ENCODE measurements at regions not wholly inside any gene's neighbourhood (a gene's known extent, or its start where the extent isn't known, plus 50 kb on each side); places are given as distances from the start of the nearest gene placed in this dataset.

- no peak for DNase-seq (ENCODE audit: low read depth in 2 of 3, low spot score in 2 of 3)
Measured at GRCh38 chr20:6626805-6627204, 140.7 kb upstream of the BMP2 start.

GRCh38 chr20:6623989-6624388 lies 143.5 kb upstream of the BMP2 start:
- no peak for DNase-seq (ENCODE audit: low read depth in 2 of 3, low spot score in 2 of 3)

DNA sequence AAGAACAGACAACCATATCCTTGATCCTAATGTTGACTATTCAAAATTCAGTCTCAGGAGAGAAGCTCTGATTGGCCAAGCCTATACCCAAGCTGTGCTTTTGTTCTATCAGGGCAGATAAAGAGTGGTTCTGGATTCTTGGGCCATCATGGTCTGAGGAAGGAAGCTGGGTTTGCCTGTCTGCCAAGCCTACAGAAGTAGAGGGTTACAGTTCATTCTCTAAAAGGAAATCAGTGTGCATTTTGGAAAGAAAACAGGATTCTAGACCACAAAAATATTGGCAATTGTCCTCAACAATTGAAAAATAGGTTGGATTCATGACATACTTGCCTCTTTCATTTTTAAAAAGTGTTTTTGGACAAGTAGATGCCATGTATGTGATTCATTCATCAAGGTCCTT lies 145.4 kb upstream of the BMP2 start:
- DNase-seq (ENCODE audit: low read depth in 2 of 3, low spot score in 2 of 3), result no peak

GRCh38 chr20:6618051-6618450 lies 149.4 kb upstream of the BMP2 start:
- no peak for DNase-seq (ENCODE audit: low read depth in 2 of 3, low spot score in 2 of 3)

- DNase-seq (ENCODE audit: low read depth in 2 of 3, low spot score in 2 of 3), result no peak
Measured at GRCh38 chr20:6616421-6616820, 151.1 kb upstream of the BMP2 start.

DNA sequence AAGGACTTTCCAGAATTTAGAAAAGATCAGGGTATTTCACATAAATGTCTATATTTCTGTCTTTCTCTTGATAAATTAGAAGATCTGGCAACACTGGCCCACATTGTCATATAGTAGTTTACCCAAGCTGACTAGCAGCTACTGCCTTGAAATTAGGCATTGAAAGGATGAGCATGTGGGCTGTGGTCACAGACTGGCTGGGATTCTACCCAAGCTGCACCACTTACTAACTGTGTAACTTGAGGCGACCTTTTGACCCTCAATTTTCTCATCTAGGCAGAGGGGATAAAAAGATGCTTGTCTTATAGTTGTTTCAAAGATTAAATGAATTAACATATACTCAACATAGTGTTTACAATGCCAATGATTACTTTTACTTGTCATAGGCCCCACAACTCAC lies 152.7 kb upstream of the BMP2 start:
- DNase-seq (ENCODE audit: low read depth in 2 of 3, low spot score in 2 of 3), result no peak

GRCh38 chr20:6613280-6613861 lies 154.1 kb upstream of the BMP2 start:
- DNase-seq (ENCODE audit: low read depth in 2 of 3, low spot score in 2 of 3), result no peak

DNA sequence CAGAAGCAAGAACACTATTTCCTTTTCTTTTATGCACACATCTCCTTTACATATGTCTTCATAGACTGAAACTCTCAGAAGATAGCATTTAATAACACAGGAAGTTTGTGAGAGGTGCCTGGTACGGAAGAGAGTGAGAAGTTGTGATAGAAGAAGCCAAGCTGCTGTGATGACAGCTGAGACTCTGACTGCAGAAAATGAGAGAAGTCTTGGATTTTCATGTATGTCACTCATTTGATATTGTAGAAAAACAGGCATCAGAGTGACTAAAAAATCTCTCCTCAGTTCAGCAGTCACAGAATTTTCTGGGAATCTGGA lies 154.9 kb upstream of the BMP2 start:
- DNase-seq (ENCODE audit: low read depth in 2 of 3, low spot score in 2 of 3), result no peak

DNA sequence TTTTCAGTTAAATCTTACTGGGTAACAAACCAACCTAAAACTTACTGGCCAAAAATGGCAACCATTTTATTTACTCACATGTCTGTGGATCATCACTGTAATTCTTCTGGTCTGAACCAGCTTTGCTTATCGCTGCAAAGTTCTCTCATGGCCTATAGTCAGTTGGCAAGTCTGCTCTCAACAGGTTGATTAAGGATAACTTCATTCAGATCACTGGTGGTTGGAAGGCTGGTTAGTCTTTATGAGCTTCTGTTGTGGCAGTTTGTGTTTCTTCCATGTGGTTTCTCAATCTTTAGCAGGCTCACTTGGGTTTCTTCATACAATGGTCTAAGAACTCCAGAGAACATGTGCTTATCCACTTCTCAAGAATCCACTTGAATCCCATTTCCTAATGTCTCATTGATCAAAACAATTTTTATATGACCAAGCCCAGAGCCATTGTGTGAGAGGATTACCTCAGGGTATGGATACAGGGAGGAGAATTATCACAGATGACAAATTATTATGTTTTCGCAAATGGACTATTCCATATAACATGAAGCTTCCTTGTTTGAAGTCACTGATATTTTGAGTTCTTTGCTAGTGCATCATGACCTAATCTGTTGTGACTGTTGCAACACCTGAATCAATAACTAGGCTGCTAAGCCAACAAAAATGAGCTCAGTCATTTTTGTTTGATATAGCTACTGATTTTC lies 155.4 kb upstream of the BMP2 start:
- no peak for DNase-seq (ENCODE audit: low read depth in 2 of 3, low spot score in 2 of 3)

GRCh38 chr20:6606651-6607050 lies 160.8 kb upstream of the BMP2 start:
- no peak for DNase-seq (ENCODE audit: low read depth in 2 of 3, low spot score in 2 of 3)

DNA sequence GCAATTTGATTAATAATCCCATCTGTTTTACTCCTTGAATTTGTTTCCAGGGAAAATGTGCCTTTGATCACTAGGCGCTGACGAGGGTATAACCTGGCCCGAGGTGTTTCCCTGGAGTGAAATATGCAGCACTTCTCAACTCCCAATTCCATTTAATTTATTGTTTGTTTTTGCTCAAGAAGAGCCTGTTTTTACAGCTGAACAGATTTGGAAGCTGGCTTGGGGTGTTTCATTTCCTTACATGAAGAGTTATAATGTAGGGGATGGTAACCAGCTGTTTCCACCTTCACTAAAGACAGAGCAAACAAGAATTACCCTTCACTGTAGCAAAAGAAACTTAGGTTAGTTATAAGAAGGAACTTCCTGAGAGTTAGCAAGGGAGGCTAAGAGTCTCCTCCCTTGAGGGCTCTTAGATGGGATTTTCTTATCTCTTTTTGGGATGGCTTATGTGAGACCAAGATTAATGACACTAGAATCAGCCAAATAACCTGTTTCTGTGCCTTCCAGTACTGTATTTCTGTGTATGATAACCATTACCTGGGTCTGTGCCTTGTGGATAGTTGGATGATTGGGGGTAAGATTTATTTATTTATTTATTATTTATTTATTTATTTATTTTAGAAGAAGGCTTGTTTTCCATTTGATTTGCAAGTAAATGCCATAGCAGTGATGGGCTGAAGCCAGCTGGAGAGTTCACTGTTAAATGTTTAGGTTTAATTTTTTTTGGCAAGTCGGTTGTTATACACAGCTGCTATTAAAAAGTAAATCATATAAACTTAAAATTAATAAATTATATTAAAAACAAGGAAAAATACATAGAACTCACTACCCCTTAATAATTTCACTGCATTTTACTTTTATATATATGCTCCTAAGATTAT lies 162.2 kb upstream of the BMP2 start:
- no peak for DNase-seq (ENCODE audit: low read depth in 2 of 3, low spot score in 2 of 3)

- no peak for DNase-seq (ENCODE audit: low read depth in 2 of 3, low spot score in 2 of 3)
Measured at GRCh38 chr20:6604179-6604578, 163.3 kb upstream of the BMP2 start.

GRCh38 chr20:6599876-6600735 lies 167.4 kb upstream of the BMP2 start:
- no peak for DNase-seq (ENCODE audit: low read depth in 2 of 3, low spot score in 2 of 3)

DNA sequence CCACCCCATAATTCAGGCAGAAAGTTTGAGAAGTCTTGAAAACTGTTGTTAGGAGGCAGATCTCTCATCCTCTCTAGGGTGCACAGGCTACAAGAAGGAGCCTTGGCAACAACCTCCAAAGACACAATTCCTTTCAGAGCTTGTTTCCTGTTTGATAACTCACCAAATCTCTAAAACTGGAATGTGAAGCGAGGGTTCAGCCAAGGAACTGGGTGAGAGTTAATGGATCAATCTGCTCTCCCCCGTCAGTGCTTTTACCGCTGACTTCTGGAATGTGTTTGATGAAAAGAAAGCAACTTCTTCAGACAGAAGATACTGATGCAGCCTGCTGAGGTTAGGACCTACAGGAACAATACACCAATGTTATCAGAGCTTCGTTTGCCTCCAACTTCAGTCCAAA lies 171.8 kb upstream of the BMP2 start:
- DNase-seq (ENCODE audit: low read depth in 2 of 3, low spot score in 2 of 3), result no peak

- DNase-seq (ENCODE audit: low read depth in 2 of 3, low spot score in 2 of 3), result no peak
Measured at GRCh38 chr20:6590891-6591637, 176.4 kb upstream of the BMP2 start.

- no peak for DNase-seq (ENCODE audit: low read depth in 2 of 3, low spot score in 2 of 3)
Measured at GRCh38 chr20:6588296-6588695, 179.2 kb upstream of the BMP2 start.

- peak in 2 of 3 donors; percentile 24 to 55 for DNase-seq (ENCODE audit: low read depth in 2 of 3, low spot score in 2 of 3)
Measured at GRCh38 chr20:6583134-6583738, 184.2 kb upstream of the BMP2 start.

DNA sequence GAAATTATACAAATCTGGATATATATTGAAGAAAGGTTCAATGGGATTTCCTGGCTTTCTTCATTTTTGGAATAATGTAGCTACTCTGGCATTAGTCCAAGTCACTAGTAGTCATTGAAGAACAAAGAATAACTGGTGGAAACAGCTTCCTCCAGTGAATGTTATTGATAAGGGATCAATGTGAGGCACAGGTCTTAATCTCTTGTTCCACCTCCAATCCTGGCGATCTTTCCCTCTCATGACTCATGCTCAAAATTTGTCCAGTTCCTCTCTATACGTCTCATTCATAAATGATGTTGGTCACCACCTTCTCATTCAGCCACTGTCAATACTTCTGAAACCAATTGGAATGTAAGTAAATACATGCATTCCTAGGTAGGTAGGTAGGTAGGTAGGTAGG lies 185.0 kb upstream of the BMP2 start:
- DNase-seq (ENCODE audit: low read depth in 2 of 3, low spot score in 2 of 3), result no peak

DNA sequence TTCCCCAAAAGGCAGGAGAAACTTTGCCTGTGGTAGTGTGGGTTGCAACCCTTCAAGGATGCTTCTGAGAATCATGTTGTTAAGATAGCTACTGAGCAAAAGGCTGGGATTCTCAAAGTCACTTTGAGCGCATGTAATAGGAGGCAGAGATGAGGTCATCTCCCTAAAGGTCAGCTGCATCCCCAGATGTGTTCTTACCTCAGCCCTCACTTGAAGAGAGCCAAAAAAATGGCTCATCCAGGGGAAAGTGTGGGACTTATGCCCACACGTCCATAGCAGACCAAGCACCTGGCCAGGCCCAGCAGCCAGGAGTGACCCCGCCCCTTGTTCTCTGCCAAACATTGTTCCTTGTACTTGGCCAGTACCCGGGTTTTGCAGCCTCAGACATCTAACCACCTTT lies 187.0 kb upstream of the BMP2 start:
- no peak for DNase-seq (ENCODE audit: low read depth in 2 of 3, low spot score in 2 of 3)

DNA sequence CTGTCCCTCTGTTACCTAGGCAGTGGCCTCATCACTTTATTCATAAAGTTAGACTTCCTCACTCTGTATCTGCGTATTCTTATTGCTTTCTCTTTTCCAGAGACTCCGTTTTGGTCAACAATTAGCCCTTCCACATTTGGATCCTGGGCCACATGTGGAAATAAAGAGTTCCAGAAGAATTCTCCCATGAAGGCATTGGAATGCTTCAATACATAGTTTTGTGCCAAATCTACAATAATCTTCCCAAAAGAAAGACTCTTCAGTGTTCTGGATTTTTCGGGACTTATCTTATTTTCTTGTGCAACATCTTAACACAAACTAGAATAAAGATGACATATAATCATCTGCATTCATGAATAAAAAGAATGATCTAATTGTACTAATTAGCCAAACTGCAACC lies 187.7 kb upstream of the BMP2 start:
- DNase-seq (ENCODE audit: low read depth in 2 of 3, low spot score in 2 of 3), result no peak

Data from hematopoietic multipotent progenitor cell (in vitro differentiated cells).